GM12878 (cell line): ENCODE measurements at regions not wholly inside any gene's neighbourhood (a gene's known extent, or its start where the extent isn't known, plus 50 kb on each side); places are given as distances from the start of the nearest gene placed in this dataset.

Experiments
- ATAC-seq: fragments of 200-7000 bp; cut with Tn5 transposase; 3 replicates; pipeline ENCODE4 v1.9.1; 2020; ENCODE audit warnings: mild to moderate bottlenecking, moderate library complexity
- BruUV-seq: library from RNA; stranded (reverse); fragments of 400-500 nt; replicated peaks from 2 replicates; lab custom pipeline; 2021; lab: Mats Ljungman, UMichigan
- CTCF ChIA-PET: fragments of 300-600 bp; sonication (Branson Sonifier 250); formaldehyde crosslinking; extraction: SDS; loops from one replicate; lab custom pipeline; 2021; ENCODE audit warnings: inconsistent platforms; lab: Yijun Ruan, JAX
- POLR2A ChIA-PET: fragments of 350-600 bp; formaldehyde crosslinking; extraction: SDS; loops from one replicate; lab custom pipeline; 2021; ENCODE audit warnings: inconsistent platforms; lab: Charles Lee
- RAD21 ChIA-PET: fragments of 300-600 bp; sonication (Branson Sonifier 250); formaldehyde crosslinking; loops from one replicate; lab custom pipeline; 2023; ENCODE audit warnings: antibody characterized with exemption; ENCODE audit not compliant: unreplicated experiment; lab: Charles Lee
- SMC1A ChIA-PET: fragments of 300-600 bp; sonication (Branson Sonifier 250); formaldehyde crosslinking; loops from one replicate; lab custom pipeline; 2023; ENCODE audit not compliant: unreplicated experiment, uncharacterized antibody; lab: Charles Lee
- DNase-seq: peaks from one replicate; pipeline ENCODE4 v3.0.0-alpha.2; 2011; ENCODE audit warnings: low read depth, low spot score
- FAIRE-seq: peaks from 3 replicates; lab custom pipeline; 2011; peaks lifted over from hg19 to GRCh38; lab: Jason Lieb, UNC
- H2AFZ ChIP-seq: 2 replicates; pipeline ENCODE4 v1.6.0; 2011; ENCODE audit warnings: low read depth, low read length, control low read depth; ENCODE audit not compliant: control insufficient read depth
- H3K27ac ChIP-seq: 2 replicates; pipeline ENCODE4 v1.5.1; 2011; ENCODE audit warnings: control low read depth; ENCODE audit not compliant: control insufficient read depth, insufficient read depth
- H3K27me3 ChIP-seq, 2 experiments: replicated peaks in 1 of 2; 2 replicates each; pipeline versions ENCODE4 v1.6.0 to v1.6.1; 2011; ENCODE audit warnings: low read length in 1 of 2; ENCODE audit not compliant: control insufficient read depth in 2 of 2, insufficient read depth in 2 of 2
- H3K36me3 ChIP-seq, 2 experiments: 2 replicates each; pipeline ENCODE4 v1.5.1; 2011; ENCODE audit warnings: low read length in 1 of 2; ENCODE audit not compliant: control insufficient read depth in 2 of 2, insufficient read depth in 2 of 2
- H3K4me1 ChIP-seq: 2 replicates; pipeline ENCODE4 v1.6.1; 2011; ENCODE audit warnings: mild to moderate bottlenecking, low read length, moderate library complexity, mixed read lengths; ENCODE audit not compliant: control insufficient read depth, insufficient read depth
- H3K4me2 ChIP-seq: 2 replicates; pipeline ENCODE4 v1.6.0; 2011; ENCODE audit warnings: control low read depth; ENCODE audit not compliant: control insufficient read depth, insufficient read depth
- H3K4me3 ChIP-seq: fragments of 200-600 bp; sonication (generic); 2 replicates; pipeline ENCODE4 v1.5.1; 2016
- H3K79me2 ChIP-seq: 2 replicates; pipeline ENCODE4 v1.6.0; 2011; ENCODE audit warnings: low read length; ENCODE audit not compliant: control insufficient read depth, insufficient read depth
- H3K9ac ChIP-seq: 2 replicates; pipeline ENCODE4 v1.8.0; 2011; ENCODE audit warnings: low read length, control low read depth, mixed read lengths; ENCODE audit not compliant: control insufficient read depth, insufficient read depth
- H3K9me3 ChIP-seq: replicated peaks from 3 replicates; pipeline ENCODE4 v1.5.1; 2011; ENCODE audit warnings: mild to moderate bottlenecking, low read length; ENCODE audit not compliant: control insufficient read depth, insufficient read depth
- H4K20me1 ChIP-seq: 2 replicates; pipeline ENCODE4 v1.6.0; 2011; ENCODE audit not compliant: control insufficient read depth, insufficient read depth
- BCLAF1 ChIP-seq: fragments of 450-650 bp; IDR thresholded peaks from 2 replicates; pipeline ENCODE4 v1.6.1; 2017; ENCODE audit warnings: antibody characterized with exemption, mild to moderate bottlenecking, moderate library complexity
- BHLHE40 ChIP-seq, 2 experiments: fragments of 450-650 bp in 1 of 2; IDR thresholded peaks; 2 replicates each; pipeline ENCODE4 v1.6.1; 2011 to 2017; ENCODE audit warnings: low read depth in 2 of 2, borderline replicate concordance in 1 of 2, improper control_type of control experiment in 1 of 2, low read length in 1 of 2, mild to moderate bottlenecking in 1 of 2
- CBX3 ChIP-seq: fragments of 200-600 bp; sonication (generic); IDR thresholded peaks from 2 replicates; pipeline ENCODE4 v1.6.1; 2016; ENCODE audit warnings: low read depth, borderline replicate concordance
- CHD1 ChIP-seq: IDR thresholded peaks from 2 replicates; pipeline ENCODE4 v1.6.1; 2012; ENCODE audit warnings: low read depth, low read length, improper control_type of control experiment
- DPF2 ChIP-seq: fragments of 450-650 bp; IDR thresholded peaks from 2 replicates; pipeline ENCODE4 v1.6.1; 2017; ENCODE audit warnings: mild to moderate bottlenecking
- EED ChIP-seq: sonication (generic); IDR thresholded peaks from 2 replicates; pipeline ENCODE4 v1.6.1; 2016; ENCODE audit warnings: antibody characterized with exemption, low read depth
- HDGF ChIP-seq: fragments of 450-650 bp; IDR thresholded peaks from 2 replicates; pipeline ENCODE4 v1.6.1; 2016; ENCODE audit warnings: antibody characterized with exemption
- IKZF1 ChIP-seq: fragments of 450-650 bp; conservative IDR thresholded peaks from 2 replicates; pipeline ENCODE4 v1.6.1; 2017; ENCODE audit warnings: antibody characterized with exemption, mild to moderate bottlenecking
- MEF2B ChIP-seq: fragments of 450-650 bp; IDR thresholded peaks from 2 replicates; pipeline ENCODE4 v1.6.1; 2018; ENCODE audit warnings: mild to moderate bottlenecking, moderate library complexity; ENCODE audit not compliant: partially characterized antibody, poor library complexity, severe bottlenecking
- MTA3 ChIP-seq: IDR thresholded peaks from 2 replicates; pipeline ENCODE4 v1.6.1; 2012; ENCODE audit warnings: low read length, inconsistent platforms, borderline replicate concordance
- RB1 ChIP-seq: fragments of 450-650 bp; formaldehyde crosslinking; IDR thresholded peaks from 2 replicates; pipeline ENCODE4 v1.6.1; 2017; ENCODE audit warnings: mild to moderate bottlenecking, borderline replicate concordance
- RBBP5 ChIP-seq: fragments of 200-600 bp; sonication (generic); conservative IDR thresholded peaks from 2 replicates; pipeline ENCODE4 v1.6.1; 2016
- SUZ12 ChIP-seq: fragments of 200-600 bp; sonication (generic); IDR thresholded peaks from one replicate; pipeline ENCODE4 v1.6.1; 2018; ENCODE audit warnings: antibody characterized with exemption, mild to moderate bottlenecking; ENCODE audit not compliant: unreplicated experiment
- ZNF207 ChIP-seq: fragments of 450-650 bp; IDR thresholded peaks from 2 replicates; pipeline ENCODE4 v1.6.1; 2014; ENCODE audit warnings: antibody characterized with exemption, mild to moderate bottlenecking, borderline replicate concordance
- ZNF622 ChIP-seq: fragments of 450-650 bp; IDR thresholded peaks from 2 replicates; pipeline ENCODE4 v1.6.1; 2017; ENCODE audit warnings: mild to moderate bottlenecking, inconsistent platforms
- WGBS: methylation state at CpG from one replicate; pipeline ENCODE4 v1.1.6; 2016; ENCODE audit warnings: low lambda C conversion rate; ENCODE audit not compliant: insufficient replicate concordance, insufficient coverage; ENCODE audit errors: missing lambda C conversion rate; 5-methylcytosine and 5-hydroxymethylcytosine counted together
- in situ Hi-C: fragments of 300-500 bp; cut with MboI; formaldehyde crosslinking; loops from 9 replicates; pipeline ENCODE4 v1.14.3; 2018; ENCODE audit warnings: mixed read lengths
- intact Hi-C: fragments of 100-400 bp; cut with micrococcal nuclease; formaldehyde crosslinking; loops from one replicate; pipeline ENCODE4 v1.14.2; 2022; ENCODE audit not compliant: unreplicated experiment
- TF ChIP-seq, protein P1 (sequence below): fragments of 150-350 bp; IDR thresholded peaks from 2 replicates; pipeline ENCODE4 v1.6.1; 2014; ENCODE audit warnings: mild to moderate bottlenecking, low read depth, low read length

- Histone ChIP-seq H3K36me3 (no peaks in the 10 kb centered on the region), H3K27ac (no peak overlapping the region), H4K20me1 (no peaks in the 10 kb centered on the region), H3K27me3 (no peaks in the 10 kb centered on the region), H3K4me3 (no peak overlapping the region), H3K79me2 (no peaks in the 10 kb centered on the region), H2AFZ (no peak overlapping the region), H3K4me2 (no peak overlapping the region), H3K4me1 (no peaks in the 10 kb centered on the region), H3K9ac (no peak overlapping the region), H3K9me3 (no peaks in the 10 kb centered on the region)
- DNase-seq, result no peak
- TF ChIP-seq BCLAF1 (no peak), CBX3 (no peak), EED (no peak), DPF2 (no peak), ZNF207 (no peak), HDGF (no peak), MEF2B (no peak), ZNF622 (no peak), RBBP5 (no peak), MTA3 (no peak), CHD1 (no peak), RB1 (no peak), BHLHE40 (IDR thresholded peaks at IDR 0.05; ENCODE audit: borderline replicate concordance in 1 of 2, low read depth in 2 of 2, low read length in 1 of 2) (no peak), SUZ12 (no peak), IKZF1 (no peak)
- TF ChIP-seq, protein P1, sequence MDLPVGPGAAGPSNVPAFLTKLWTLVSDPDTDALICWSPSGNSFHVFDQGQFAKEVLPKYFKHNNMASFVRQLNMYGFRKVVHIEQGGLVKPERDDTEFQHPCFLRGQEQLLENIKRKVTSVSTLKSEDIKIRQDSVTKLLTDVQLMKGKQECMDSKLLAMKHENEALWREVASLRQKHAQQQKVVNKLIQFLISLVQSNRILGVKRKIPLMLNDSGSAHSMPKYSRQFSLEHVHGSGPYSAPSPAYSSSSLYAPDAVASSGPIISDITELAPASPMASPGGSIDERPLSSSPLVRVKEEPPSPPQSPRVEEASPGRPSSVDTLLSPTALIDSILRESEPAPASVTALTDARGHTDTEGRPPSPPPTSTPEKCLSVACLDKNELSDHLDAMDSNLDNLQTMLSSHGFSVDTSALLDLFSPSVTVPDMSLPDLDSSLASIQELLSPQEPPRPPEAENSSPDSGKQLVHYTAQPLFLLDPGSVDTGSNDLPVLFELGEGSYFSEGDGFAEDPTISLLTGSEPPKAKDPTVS, result no peak
- 18% methylated on average over 2 of the region's 2 CpGs for WGBS
- ChIA-PET CTCF (no interaction called here), RAD21 (no interaction called here), SMC1A (no interaction called here), POLR2A (no interaction called here)
- intact Hi-C loops (no loop called here), in situ Hi-C loops (no loop called here)
- ATAC-seq, result no peak
- no TSS peak for BruUV-seq
- FAIRE-seq, result no peak
Observed at GRCh38 chr13:107091428-107091827, 523.5 kb upstream of the ARGLU1 start.
